LNCaP clone FGC (cell line): ENCODE measurements at regions not wholly inside any gene's neighbourhood (a gene's known extent, or its start where the extent isn't known, plus 50 kb on each side); places are given as distances from the start of the nearest gene placed in this dataset.

Source experiments
- DNase-seq: peaks from one replicate; pipeline ENCODE4 v3.0.0-alpha.2; 2011; ENCODE audit warnings: low read depth
- H3K4me3 ChIP-seq: 2 replicates; pipeline ENCODE4 v1.5.1; 2011; ENCODE audit warnings: mild to moderate bottlenecking, low read depth, low read length, control low read depth
- CTCF ChIP-seq: IDR thresholded peaks from 2 replicates; pipeline ENCODE4 v1.5.1; 2012; ENCODE audit warnings: mild to moderate bottlenecking; ENCODE audit not compliant: control insufficient read depth, insufficient read depth; ENCODE audit errors: extremely low read depth

- no peak overlapping the region for H3K4me3 ChIP-seq
- no peak for TF ChIP-seq CTCF
- no peak for DNase-seq
Measured at GRCh38 chr3:72171463-72171881, 386.5 kb upstream of the PROK2 start.

- DNase-seq = no peak
- no peak overlapping the region for H3K4me3 ChIP-seq
- TF ChIP-seq CTCF = no peak
Measured at GRCh38 chr3:72169561-72170472, 384.9 kb upstream of the PROK2 start.

GRCh38 chr3:72169120-72169519, 384.2 kb upstream of the PROK2 start:
- no peak for DNase-seq
- no peak overlapping the region for H3K4me3 ChIP-seq
- no peak for TF ChIP-seq CTCF

- no peak for TF ChIP-seq CTCF
- no peak overlapping the region for H3K4me3 ChIP-seq
- no peak for DNase-seq
Measured at GRCh38 chr3:72165808-72166207, 380.9 kb upstream of the PROK2 start.

- no peak overlapping the region for H3K4me3 ChIP-seq
- no peak for TF ChIP-seq CTCF
- no peak for DNase-seq
Measured at GRCh38 chr3:72165317-72165716, 380.4 kb upstream of the PROK2 start.

- no peak for DNase-seq
- no peak for TF ChIP-seq CTCF
- H3K4me3 ChIP-seq = no peak overlapping the region
Measured at GRCh38 chr3:72164635-72164978, 379.7 kb upstream of the PROK2 start.
